Stimulated activated CD4-positive, alpha-beta T cell treated with anti-CD3 and anti-CD28 coated beads, Interleukin-1b, Interleukin-23, amount 100 ng/mL, for 24 hours (primary cell): ENCODE measurements at regions not wholly inside any gene's neighbourhood (a gene's known extent, or its start where the extent isn't known, plus 50 kb on each side); places are given as distances from the start of the nearest gene placed in this dataset.

Experiments used
- DNase-seq, 4 experiments: peaks; one replicate each; pipeline ENCODE4 v3.0.0-alpha.2; 2020; ENCODE audit warnings: low read depth in 4 of 4, low spot score in 1 of 4

DNA sequence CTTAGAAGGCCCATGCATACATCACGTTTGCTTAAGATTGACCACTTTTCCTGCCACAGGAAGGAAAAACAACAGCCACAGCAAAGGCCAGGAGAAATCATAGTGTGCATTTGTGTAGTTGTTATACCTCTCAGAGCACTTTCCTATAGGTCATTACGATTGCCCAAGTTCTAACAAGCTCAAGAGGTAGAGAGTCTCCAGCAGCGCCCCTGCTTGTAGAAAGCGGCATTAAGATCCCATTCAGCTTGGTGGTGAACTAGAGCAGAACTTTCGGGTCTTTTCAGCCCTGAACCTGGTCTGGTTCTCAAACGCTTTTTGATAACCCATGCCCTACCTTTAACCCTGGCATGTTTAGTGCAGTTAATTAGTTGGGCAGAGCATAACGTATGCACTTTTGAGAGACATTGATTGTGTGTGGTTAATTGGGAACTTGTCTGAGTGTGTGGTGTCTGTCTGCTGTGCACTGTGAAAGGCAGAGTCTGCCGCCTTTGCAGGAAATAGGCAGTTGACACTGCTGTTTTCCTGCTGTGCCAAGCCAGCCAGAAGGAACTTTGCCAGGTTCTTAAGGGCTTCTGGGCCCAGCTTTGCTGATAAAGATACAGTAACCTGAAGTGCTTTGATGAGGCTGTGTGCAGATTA is 109.9 kb upstream of the CLMP start:
- DNase-seq = no peak

DNA sequence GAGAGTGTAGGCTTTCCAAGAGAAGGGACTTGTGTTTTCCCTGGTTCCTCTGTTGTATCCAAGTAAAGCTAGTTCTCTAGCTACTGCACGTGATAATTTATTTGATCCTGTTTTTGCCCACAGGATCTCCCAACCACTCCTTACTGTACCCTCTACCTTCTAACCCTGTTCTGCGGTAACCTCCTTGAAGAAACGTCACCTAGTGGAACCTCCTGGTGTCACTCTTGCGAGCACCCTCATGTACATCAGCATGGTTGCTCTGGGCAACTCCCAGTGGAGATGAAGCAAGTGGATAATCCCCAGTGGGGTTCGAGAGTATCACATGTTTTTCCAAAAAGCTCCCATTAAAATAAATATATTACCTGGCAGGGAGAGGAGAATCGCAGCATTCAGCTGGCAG is 108.9 kb upstream of the CLMP start:
- no peak for DNase-seq

GRCh38 chr11:123302751-123303195 is 107.7 kb upstream of the CLMP start:
- DNase-seq = peak in 1 of 4 experiments; percentile 23

DNA sequence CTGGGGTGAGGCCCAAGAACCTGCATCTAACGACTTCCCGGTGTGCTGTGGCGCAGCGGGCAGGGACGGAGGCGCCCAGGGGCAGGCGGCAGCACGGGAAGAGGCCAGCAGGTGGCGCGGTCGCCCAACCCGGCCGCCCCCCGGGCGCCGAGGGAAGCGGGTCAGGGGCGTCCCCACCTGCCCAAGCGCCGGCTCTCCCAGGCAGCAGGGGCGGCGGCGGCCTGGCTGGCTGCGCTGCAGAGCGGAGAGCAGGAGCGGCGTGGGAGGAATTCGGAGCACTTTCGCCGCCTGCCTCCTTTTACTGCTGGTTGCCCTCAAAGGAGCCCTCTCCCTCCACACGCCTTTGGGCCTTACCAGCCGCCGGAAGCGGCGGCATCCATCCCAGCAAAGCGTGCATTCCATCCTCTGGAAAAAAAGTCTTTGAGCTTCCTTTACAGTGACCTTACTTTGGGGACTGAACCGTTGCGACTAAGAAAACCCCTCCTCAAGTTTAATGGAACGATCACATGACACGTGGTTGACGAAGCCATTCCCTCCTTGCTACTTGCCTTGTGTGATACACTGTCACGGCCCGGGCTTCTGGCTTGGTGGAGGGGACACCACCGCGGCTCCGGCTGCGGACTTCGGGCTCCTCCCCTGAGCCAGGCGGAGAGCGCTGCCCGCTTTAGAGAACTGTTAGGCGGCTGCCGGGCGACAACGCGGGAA is 106.8 kb upstream of the CLMP start:
- peak; percentile 32 to 78 (median 59) for DNase-seq

DNA sequence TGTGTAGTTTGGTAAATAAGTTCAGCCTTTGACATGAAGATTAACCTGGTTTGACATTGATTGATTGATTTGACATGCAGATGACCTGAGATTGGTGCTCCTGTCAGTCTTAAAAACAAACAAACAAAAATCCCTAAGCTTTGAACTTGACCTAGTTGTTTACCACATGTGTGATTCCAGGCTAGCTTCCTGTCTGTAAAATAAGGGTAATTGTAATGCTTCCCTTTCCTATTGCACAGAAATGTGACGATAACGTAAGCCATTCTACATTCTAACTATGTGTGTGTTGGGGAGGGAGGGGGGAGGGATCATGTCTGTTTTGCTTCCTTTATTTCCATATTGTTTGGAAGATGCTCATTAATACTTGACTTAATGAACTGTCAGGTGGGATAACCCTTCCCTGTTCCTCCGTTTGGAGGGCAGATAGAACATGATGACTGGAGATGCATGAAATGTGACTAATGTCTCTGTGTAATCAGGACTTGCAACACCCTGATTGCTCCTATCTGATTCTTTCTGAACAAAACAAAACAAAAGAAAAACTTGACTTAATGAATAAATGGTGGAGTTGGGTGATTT is 106.1 kb upstream of the CLMP start:
- DNase-seq = no peak

- no peak for DNase-seq
These were observed 104.7 kb upstream of the CLMP start for GRCh38 chr11:123299721-123300120.

- no peak for DNase-seq
These were observed 103.7 kb upstream of the CLMP start for GRCh38 chr11:123298488-123299447.

- DNase-seq = no peak
These were observed 97.6 kb upstream of the CLMP start for GRCh38 chr11:123292647-123293046.

GRCh38 chr11:123291201-123291869 is 96.3 kb upstream of the CLMP start:
- DNase-seq = no peak

- DNase-seq = no peak
These were observed 91.7 kb upstream of the CLMP start for GRCh38 chr11:123286761-123287160.

GRCh38 chr11:123286255-123286654 is 91.2 kb upstream of the CLMP start:
- no peak for DNase-seq

DNA sequence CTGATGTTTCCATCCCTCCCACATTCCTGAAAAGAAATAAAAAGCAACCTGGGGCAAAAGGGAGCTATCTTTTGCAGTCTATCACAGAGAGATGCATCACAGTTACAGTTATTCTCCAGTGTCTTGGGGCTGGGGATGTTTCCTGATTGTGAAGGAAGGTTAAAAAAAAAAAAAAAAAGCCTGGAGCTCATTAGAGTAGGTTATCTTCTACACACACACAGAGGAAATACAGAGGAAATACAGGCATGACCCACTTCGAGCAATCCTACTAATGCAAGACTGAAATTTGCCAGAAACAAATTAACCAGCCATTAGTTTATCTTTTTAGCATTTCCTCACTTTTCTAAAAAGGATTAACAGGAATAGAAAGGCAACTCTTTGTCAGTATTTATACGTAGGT is 89.4 kb upstream of the CLMP start:
- no peak for DNase-seq

DNA sequence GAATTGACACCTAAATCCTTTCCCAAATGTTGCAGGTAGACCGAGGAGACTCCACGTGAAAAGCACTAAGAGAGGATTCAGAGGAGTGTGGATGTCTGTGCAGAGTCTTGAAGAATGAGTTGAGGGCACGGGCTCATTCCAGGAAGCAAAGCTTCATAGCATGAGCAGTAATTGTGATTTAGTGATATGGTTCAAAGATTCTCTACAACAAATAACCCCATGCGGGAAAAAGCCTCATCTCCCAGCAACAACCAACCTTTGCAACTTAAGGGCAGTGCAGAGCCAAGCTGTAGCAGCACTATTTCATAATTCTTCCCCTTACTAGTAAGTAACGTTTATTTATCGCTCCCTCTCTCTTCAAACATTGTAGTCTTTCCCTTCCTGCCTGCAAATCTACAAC is 87.5 kb upstream of the CLMP start:
- no peak for DNase-seq

GRCh38 chr11:123273616-123274015 is 78.6 kb upstream of the CLMP start:
- DNase-seq = no peak

DNA sequence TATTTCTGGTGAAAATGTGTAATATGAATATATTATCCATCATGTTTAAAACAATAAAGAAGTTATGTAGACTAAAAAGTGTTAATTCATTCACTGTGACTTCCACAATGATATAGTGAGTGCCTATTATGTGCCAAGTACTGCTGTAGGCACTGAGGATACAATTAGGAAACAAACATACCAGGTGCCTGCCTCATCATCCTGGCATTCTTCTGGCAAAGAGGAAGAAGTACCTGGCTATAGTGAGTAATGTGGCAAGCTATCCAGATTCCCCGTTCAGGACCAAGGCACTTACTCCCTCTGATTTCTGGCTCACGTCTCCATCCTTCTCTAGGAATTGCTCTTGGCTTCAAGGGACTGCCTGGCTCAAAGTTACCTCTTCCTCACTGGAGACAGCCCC is 77.5 kb upstream of the CLMP start:
- no peak for DNase-seq

- no peak for DNase-seq
These were observed 73.1 kb upstream of the CLMP start for GRCh38 chr11:123268156-123268555.

GRCh38 chr11:123265951-123266350 is 70.9 kb upstream of the CLMP start:
- DNase-seq = no peak

DNA sequence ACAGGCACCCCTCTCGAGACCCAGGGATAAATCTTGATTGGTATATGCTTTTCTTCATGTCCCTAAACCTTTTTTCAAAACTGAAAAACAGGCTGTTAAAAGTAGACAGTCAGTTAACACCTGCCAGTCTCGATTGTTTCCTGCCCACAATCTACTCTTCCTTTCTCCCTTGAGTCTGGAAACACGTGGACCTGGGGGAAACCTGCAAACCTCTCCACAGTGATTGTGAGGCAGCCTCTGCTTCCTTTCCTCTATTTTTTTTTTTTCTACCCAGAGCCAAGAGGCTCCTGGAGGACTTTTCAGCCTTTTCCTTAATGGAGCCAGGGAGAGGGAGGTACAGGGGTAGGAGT is 69.4 kb upstream of the CLMP start:
- DNase-seq = no peak

DNA sequence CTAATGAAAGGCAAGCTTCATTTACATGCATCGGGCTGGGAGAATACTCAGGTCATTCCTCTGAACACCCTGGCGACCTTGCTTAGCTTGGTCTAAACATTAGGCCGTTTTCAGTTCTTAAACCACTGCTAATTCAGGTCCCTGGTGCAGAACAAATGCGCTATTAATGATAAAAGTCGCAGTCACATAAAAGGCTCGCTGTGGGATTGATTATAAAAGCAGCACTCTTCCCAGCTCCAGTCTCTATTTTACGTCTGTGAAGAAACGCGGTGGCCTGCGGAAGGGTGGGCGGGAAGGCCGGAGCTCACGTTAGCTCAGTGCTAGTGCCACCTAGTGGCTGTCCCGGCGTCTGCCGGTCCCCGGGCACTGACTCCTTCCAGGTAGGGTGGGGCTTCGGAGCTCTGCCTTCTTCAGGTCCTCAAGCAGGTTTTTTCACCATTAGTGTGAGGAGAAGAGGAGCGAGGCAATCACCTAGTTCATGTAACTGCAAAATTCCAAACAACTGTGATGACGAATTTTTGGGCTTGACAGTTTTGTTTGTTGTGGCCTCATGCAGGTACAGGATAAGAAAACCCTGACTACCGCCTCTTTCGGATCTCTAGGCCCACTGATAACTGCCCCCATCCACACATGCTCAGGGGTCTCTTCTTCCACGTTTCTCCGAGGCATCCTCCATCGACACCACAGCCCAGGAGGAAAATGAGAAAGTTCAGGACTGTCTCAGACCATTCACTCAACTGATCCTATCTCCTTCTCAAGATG is 66.5 kb upstream of the CLMP start:
- DNase-seq = peak; percentile 19 to 69 (median 44)

DNA sequence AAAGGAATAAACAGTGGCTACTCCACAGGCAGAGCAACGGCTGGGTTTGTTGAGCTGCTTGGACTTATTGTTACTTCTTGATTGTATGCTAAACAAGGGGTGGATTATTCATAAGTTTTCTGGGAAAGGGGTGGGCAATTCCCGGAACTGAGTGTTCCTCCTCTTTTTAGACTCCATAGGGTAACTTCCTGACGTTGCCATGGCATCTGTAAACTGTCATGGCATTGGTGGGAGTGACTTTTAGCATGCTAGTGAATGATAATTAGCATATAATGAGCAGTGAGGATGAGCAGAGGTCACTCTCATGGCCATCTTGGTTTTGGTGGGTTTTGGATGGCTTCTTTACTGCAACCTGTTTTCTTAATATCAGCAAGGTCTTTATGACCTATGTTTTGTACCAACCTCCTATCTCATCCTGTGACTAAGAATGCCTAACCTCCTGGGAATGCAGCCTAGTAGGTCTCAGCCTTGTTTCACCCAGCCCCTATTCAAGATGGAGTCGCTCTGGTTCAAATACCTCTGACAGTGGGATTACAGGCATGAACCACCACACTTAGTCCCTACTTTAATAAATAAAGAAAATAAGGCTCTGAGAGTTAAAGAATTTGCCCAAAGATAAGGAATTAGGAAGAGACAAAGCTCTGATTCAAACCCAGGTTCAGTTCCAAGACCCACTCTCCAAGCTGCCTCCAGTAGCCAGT is 65.6 kb upstream of the CLMP start:
- DNase-seq = no peak
